HG03354 (cell line): ENCODE measurements at regions not wholly inside any gene's neighbourhood (a gene's known extent, or its start where the extent isn't known, plus 50 kb on each side); places are given as distances from the start of the nearest gene placed in this dataset.
A peak's percentile ranks its signal among the peaks of the same experiment; 100 is the strongest.
"Not testable (repeated sequence)": the region's sequence is repeated elsewhere in the genome, so short reads cannot be mapped to it uniquely, and the experiment has no call there.

ENCODE experiments used
- ATAC-seq: cut with Tn5 transposase; IDR thresholded peaks from one replicate; pipeline ENCODE4 v1.9.1; 2021; ENCODE audit warnings: mild to moderate bottlenecking; ENCODE audit not compliant: unreplicated experiment, poor library complexity, severe bottlenecking

GRCh38 chr7:152544481-152544927 lies 108.7 kb upstream of the KMT2C start:
- no peak for ATAC-seq

- no peak for ATAC-seq
Measured at GRCh38 chr7:152543799-152544198, 108.0 kb upstream of the KMT2C start.

- no peak for ATAC-seq
Measured at GRCh38 chr7:152541892-152542291, 106.1 kb upstream of the KMT2C start.

DNA sequence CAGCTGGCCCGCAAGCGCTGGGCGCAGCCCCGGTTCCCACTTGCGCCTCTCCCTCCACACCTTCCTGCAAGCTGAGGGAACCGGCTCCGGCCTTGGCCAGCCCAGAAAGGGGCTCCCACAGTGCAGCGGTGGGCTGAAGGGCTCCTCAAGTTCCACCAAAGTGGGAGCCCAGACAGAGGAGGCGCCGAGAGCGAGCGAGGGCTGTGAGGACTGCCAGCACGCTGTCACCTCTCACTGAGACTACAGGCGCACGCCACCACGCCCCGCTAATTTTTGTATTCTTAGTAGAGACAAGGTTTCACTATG lies 103.3 kb upstream of the KMT2C start:
- not testable (repeated sequence) for ATAC-seq

DNA sequence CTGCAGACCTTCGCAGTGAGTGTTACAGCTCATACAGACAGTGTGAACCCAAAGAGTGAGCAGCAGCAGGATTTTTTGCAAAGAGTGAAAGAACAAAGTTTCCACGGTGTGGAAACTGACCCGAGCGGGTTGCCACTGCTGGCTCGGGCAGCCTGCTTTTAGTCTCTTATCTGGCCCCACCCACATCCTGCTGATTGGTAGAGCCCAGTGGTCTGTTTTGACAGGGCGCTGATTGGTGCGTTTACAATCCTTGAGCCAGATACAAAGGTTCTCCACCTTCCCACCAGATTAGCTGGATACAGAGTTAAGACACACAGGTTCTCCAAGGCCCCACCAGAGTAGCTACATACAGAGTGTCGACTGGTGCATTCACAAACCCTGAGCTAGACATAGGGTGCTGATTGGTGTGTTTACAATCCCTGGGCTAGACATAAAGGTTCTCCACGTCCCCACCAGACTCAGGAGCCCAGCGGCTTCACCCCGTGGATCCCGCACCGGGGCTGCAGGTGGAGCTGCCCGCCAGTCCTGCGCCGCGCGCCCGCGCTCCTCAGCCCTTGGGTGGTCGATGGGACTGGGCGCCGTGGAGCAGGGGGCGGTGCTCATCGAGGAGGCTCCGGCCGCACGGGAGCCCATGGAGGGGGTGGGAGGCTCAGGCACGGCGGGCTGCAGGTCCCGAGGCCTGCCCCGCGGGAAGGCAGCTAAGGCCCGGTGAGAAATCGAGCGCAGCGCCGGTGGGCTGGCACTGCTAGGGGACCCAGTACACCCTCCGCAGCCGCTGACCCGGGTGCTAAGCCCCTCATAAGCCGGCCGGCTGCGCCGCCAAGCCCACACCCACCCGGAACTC lies 102.8 kb upstream of the KMT2C start:
- not testable (repeated sequence) for ATAC-seq

DNA sequence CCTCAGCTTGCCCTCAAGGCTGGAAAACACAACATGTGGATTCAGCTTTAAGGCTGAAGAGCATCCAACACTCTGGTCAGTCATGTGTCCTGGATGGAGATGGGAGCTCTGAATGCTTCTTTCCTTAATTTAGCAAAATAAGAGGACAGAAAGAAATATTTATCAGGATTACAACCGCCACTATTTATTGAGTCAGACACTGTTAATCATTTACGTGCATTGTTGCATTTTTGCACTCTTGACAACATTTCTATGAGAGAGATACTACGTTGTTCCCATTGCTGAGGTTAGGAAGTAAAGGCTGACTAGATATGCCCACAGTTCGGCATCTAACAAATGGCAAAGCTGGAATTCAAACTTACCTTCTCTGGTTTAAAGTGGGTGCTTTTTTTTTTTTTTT lies 101.8 kb upstream of the KMT2C start:
- no peak for ATAC-seq

DNA sequence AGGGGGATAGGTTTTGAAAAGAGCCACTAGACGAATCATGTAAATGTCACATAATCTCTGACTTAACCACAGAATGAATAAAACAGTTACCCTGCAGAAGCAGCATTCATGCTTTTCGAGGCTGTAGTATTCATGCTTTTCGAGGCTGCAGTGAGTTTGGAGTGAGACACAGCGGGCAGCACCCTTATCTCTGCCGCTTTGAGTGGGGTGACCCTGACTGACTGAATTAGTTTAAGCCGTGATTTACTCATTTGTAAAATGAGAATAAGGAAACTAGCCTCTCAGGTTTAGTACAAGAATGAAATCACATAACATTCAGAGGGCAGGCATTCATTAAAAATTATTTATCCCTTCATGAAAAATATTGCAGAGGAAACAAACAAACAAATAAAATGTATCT lies 92.8 kb upstream of the KMT2C start:
- no peak for ATAC-seq

- ATAC-seq, result no peak
Measured at GRCh38 chr7:152527610-152528032, 91.8 kb upstream of the KMT2C start.

- no peak for ATAC-seq
Measured at GRCh38 chr7:152523916-152524315, 88.1 kb upstream of the KMT2C start.

- ATAC-seq, result no peak
Measured at GRCh38 chr7:152522571-152523067, 86.8 kb upstream of the KMT2C start.

DNA sequence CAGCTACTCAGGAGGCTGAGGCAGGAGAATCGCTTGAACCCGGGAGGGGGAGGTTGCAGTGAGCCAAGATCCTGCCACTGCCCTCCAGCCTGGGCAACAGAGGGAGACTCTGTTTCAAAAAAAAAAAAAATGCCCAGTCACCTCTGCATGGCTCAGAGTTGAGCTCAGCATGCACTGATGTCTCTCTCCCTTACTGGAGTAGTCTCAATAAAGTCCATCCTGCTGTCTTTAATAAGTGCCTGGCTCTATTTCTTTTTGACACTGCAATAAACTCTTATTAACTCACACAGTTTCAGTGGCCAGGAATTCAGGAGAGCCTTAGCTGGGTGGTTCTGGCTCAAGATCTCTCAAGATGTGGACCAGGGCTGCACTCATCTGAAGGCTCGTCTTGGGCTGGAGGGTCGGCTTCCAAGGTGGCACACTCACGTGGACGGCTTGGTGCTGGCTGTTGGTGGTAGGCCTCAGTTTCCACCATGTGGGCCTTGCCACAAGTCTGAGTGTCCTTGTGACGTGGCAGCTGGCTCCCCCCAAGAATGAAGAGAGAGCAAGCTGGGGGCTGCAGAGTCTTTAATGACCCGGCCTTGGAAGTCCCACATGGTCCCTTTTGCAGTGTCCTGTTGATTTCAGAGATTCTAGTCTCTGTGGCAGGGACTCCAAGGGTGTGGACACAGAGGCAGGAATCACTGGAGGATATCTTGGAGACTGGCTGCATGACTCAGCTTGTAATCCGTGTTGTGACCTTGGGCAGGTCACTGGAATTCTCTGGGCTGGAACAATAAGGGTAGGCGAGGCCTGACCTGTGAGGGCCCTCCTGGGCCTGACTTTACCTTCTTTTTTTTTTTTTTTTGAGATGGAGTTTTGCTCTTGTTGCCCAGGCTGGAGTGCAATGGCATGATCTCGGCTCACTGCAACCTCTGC lies 85.9 kb upstream of the KMT2C start:
- no peak for ATAC-seq

- no peak for ATAC-seq
Measured at GRCh38 chr7:152520861-152521302, 85.1 kb upstream of the KMT2C start.

DNA sequence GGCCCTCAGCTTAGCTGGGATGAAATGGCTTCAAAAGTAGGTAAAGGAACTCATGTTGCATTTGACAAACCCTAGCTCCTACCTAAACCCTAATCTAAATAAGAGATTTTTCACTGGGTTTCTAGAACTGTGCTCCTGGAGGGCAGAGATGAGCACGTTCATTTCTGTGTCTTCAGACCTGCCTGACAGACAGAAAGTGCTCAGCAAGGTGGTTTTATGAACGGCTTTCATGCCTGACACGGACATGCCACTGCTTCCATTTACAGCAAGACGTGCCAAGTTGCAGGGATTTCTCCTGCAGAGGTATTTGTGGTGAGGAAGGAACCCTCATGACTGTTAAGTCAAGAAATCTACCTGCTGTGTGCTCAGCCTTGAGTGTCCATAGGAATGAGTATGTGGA lies 83.5 kb upstream of the KMT2C start:
- no peak for ATAC-seq

GRCh38 chr7:152516216-152516615 lies 80.4 kb upstream of the KMT2C start:
- ATAC-seq, result no peak

- not testable (repeated sequence) for ATAC-seq
Measured at GRCh38 chr7:152515266-152515950, 79.6 kb upstream of the KMT2C start.

DNA sequence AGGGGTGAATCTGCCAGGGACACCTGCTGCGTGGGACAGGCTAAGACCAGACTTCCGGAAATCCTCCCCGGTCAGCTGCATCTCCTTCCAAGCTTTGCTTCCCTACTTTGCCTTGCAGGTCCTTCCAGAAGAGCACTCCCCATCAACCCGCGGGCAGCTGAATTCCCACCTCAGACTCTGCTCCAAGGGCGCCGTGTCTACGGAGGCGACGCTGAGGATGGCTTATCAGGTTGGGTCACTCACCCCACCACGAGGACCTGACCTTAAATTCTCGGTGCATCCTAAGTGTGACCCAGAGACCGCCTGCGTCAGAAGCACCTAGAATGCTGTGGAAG lies 78.9 kb upstream of the KMT2C start:
- no peak for ATAC-seq

DNA sequence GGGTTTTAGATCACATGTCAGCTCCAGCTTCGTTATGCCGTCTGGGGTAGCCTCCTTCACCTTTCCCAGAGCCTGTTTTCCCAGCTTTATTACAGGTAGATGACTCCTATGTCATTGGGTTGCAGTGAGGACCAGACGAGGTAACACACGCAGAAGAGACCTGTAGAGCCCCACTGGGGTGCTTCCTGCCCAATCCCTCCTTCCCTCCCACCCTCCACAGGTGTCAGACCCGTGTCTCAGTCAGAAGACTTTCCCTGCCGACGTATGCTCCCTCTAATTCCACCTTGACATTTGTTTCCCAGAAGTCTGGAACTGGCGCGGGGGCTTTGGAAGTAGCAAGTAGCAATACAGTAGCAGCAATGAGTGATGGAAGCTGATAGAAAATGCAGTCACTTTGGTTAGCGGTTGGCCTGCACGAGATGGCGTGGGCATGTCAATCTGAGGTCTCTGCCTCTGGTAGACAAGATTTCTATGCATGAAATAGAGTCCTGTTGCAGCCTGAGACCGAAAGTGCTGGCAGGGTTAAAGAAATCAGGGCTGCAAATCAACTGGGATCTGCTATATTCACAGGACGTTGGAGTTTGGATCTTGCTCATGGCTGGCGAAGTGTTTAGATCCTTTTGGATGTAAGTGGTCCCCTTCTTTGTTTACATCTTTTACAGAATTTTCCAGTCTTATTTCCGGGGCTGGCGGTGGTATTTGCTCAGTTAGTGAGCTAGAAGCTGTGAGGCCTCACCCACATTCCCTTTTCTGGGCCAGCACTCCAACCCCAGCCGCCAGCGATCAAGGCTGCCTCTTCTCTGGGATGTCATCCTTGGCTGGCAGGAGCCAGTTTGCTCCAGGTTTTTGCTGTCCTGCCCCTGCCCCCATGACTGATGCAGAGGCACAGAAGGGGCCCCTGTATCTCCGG lies 78.3 kb upstream of the KMT2C start:
- no peak for ATAC-seq

DNA sequence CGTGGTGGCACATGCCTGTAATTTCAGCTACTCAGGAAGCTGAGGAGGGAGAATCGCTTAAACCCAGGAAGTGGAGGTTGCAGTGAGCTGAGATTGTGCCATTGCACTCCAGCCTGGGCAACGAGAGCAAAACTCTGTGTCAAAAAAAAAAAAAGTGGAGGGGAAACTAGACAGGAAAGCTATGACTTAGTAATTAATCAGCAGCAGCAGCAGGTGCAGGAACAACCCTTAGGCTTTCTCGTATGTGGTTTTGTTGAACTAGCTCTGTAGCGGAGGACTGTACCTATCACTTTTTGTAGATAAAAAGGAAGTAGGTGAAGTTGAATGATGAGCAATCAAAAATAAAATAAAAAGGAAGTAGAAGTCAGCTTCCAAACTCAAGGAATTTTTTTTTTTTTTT lies 76.9 kb upstream of the KMT2C start:
- peak; percentile 80 for ATAC-seq

- no peak for ATAC-seq
Measured at GRCh38 chr7:152511736-152512135, 75.9 kb upstream of the KMT2C start.
